T-helper 9 cell (primary cell): ENCODE measurements at regions not wholly inside any gene's neighbourhood (a gene's known extent, or its start where the extent isn't known, plus 50 kb on each side); places are given as distances from the start of the nearest gene placed in this dataset.
"Not testable (repeated sequence)": the region's sequence is repeated elsewhere in the genome, so short reads cannot be mapped to it uniquely, and the experiment has no call there.

Source experiments
- DNase-seq: peaks from one replicate; pipeline ENCODE4 v3.0.0-alpha.2; 2020

DNA sequence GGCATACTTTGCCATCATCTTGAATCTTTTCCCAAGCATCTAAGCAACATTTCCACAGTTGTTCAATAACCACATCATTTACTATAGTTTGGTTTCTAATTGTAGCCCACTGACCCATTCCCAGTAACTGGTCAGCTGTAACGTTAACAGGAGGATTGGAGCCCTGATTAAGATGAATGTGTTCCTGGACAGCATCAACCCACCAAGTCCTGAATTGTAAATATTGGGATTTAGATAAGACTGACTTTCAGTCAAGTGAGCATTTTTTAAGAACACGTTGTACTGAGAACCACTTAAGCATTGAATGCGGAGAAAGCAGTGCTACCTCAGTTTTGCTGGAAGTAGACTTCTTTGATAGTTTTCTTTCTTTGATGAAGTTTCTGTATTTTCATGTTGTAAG is 53.3 kb upstream of the ARL4D start:
- not testable (repeated sequence) for DNase-seq

- no peak for DNase-seq
Observed at GRCh38 chr17:43344685-43345084, 54.1 kb upstream of the ARL4D start.

GRCh38 chr17:43342589-43342890 is 56.3 kb upstream of the ARL4D start:
- no peak for DNase-seq

DNA sequence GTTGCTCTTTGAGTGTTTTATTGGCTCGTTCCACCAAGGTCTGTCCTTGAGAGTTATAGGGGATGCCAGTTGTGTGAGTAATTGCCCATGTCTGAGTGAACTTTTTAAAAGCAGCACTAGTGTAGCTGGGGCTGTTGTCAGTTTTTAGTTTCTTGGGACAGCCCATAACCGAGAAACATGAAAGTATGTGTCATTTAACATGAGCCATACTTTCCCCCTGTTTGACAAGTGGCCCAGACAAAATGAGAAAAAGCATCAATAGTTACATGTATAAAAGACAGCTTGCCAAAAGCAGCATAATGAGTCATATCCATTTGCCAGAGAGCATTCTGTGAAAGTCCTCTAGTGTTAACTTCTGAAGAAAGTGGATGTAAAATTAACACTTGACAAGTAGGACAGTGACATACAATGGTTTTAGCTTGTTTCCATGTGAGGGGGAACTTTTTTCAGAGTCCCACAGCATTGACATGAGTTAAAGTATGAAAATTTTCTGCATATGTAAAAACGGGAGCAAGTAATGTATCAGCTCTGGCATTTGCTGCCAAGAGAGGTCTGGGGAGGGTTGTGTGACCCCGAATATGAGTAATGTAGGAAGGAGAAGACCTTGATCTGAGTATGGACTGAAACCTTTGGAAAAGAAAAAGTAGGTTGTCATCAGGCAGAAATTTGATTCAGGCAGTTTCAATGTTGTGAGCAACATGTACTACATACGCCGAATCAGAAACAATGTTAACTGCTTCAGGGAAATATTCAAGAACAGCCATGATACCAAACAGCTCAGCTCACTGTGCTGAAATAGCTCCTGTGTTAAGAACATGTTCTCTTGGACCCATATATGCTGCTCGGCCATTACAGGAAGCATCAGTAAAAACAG is 56.8 kb upstream of the ARL4D start:
- DNase-seq: no peak

DNA sequence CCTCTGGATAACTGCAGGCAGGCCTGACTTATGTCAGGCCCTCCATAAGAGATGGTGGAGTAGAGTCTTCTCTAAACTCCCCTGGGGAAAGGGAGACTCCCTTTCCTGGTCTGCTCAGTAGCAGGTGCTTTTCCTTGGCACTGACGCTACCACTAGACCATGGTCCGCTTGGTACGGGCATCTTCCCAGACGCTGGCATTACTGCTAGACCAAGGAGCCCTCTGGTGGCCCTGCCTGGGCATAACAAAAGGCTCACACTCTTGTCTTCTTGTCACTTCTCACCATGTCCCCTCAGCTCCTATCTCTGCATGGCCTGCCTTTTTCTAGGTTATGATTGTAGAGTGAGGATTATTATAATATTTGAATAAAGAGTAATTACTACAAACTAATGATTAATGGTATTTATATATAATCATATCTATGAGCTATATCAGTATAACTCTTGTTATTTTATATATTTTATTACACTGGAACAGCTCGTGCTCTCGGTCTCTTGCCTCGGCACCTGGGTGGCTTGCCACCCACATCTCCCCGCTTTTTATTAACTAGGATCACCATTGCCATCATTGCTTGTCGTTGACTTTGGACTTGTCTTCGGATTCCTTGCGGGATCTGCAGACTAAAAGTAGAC is 59.8 kb upstream of the ARL4D start:
- DNase-seq: peak; percentile 36

DNA sequence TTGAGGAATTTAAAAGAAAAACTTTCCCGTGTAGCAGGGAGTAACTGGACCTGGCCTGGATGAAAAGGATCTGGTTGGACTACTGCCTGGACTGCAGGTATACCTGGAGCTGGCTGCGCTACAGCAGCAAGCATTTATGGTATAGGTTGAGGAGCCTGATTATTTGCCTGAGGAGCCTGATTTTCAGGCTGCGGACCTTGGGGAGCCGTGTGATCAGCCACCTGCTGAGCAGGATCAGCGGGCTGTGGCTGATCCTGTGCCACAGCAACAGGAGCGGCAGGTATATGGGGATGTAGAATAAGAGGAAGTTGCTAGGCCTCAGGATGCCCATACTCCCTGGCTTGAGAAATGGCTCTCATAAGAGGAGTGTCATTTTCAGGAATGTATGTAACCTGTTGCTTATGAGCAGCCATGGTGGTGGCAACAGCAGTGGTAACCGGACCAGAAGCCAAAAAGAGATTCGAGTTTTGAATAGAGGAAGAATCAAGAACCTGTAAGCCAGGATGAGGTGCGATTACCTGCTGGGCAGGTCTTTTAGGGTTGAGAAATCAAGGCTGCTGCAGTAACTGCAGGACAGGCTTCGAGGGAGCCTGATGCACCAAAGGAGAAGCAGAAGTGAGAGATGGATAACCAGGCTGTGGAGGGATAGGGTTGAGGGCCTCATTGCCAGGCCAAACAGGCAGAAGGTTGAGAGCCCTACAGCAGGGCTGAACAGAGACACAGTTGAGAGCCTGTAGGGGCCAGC is 60.9 kb upstream of the ARL4D start:
- DNase-seq: no peak

DNA sequence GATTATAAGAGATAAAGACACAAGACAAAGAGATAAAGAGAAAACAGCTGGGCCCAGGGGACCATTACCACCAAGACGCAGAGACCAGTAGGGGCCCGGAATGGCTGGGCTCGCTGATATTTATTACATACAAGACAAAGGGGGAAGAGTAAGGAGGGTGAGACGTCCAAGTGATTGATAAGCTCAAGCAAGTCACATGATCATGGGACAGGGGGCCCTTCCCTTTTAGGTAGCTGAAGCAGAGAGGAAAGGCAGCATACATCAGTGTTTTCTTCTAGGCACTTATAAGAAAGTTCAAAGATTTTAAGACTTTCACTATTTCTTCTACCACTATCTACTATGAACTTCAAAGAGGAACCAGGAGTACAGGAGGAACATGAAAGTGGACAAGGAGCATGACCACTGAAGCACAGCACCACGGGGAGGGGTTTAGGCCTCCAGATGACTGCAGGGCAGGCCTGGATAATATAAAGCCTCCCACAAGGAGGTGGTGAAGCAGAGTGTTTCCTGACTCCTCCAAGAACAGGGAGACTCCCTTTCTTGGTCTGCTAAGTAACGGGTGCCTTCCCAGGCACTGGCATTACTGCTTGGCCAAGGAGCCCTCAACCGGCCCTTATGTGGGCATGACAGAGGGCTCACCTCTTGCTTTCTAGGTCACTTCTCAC is 63.9 kb upstream of the ARL4D start:
- DNase-seq: no peak

DNA sequence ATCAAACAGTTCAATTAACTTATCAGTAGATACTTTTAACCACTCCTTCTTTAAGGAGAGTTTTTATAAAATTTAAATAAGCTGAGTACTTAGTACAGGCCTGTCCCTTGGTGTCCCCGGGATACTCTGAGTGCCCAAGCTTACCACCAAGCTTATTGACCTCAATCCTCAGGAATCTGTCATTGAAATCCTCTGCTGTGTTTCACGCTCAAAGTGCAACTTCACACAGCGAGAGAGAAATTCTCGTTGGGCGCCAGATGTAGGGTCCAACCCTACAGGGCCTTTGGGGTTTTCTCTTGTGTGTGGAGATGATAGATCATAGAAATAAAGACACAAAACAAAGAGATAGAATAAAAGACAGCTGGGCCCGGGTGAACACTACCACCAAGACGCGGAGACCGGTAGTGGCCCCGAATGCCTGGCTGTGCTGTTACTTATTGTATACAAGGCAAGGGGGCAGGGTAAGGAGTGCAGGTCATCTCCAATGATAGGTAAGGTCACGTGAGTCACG is 65.3 kb upstream of the ARL4D start:
- DNase-seq: no peak

DNA sequence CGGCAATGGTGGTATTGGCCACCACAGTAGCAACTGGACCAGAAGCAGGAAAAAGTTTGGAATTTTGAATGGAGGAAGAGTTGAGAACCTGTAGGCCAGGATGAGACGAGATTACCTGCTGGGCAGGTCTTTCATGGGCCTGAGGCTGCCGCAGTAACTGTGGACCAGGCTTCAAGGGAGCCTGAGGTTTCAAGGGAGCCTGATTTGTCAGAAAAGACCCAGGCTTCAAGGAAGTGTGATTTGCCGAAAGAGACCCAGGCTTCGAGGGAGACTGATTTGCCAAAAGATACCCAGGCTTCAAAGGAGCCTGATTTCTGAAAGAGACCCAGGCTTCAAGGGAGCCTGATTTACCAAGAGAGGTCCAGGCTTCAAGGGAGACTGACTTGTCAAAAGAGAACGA is 66.6 kb upstream of the ARL4D start:
- DNase-seq: no peak

- no peak for DNase-seq
Observed at GRCh38 chr17:43330876-43331639, 67.7 kb upstream of the ARL4D start.

DNA sequence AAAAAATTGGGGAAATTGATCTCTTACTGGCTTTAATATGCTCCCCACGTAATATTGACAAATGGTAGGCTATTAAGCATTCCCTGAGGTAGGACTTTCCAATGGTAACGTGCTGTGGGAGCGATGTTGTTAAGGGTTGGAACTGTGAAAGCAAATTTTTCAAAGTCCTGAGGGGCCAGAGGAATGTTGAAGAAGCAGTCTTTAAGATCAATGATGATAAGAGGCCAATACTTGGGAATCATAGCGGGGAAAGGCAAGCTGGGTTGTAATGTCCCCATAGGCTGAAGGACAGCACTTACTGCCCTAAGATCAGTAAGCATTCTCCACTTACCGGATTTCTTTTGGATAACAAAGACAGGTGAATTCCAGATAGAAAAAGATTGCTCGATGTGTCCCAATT is 69.6 kb upstream of the ARL4D start:
- DNase-seq: no peak

DNA sequence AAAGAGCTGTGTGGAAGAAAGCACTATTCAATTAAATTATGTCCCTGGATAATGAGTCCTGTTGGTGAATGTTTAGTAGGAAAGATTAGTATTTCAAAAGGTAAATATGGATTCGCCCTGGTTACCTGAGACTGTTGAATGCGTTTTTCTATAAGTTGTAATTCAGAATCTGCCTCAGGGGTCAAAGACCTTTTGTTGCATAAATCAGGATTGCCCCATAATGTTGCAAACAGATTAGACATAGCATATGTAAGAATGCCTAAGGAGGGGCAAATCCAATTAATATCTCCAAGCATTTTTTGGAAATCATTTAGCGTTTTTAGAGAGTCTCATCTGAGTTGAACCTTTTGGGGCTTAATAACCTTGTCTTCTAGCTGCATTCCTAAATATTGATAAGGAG is 70.1 kb upstream of the ARL4D start:
- DNase-seq: no peak

GRCh38 chr17:43327834-43328420 is 70.9 kb upstream of the ARL4D start:
- DNase-seq: no peak

- no peak for DNase-seq
Observed at GRCh38 chr17:43327421-43327820, 71.4 kb upstream of the ARL4D start.

DNA sequence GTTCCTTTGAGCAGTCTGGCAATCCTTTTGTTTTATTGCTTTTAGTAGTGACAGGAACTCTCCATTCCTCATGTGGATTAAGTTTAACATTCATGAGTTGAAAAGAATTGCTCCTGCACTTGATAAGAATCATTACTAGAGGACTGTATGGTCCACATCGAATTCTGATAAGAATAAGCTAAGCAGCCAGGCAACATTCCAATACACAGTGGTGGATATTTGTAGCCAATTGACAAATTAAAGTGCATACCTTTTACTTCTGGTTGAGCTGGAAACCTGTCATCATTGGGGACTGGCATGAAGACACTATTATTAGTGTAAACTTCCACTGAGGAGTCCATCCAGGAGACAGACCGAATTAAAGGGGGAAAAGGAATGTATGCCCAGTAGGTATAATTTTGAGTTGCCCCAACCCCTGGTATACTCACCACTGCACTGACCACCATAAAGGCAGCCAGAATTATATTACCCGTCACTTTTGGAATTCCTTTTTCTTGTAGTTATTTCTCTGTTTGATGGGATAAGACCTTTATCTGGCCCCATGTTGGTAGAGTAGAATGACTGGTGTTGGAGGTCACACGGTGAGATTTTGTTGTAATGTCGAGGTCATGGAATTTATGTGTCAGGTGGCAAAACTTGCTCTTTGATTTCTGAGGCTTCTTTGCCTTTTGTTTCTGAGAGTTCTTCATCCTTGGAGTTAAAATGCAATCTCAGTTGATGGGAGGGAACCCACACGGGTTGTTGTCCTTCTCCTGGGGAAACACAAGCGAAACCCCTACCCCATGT is 72.1 kb upstream of the ARL4D start:
- DNase-seq: no peak

DNA sequence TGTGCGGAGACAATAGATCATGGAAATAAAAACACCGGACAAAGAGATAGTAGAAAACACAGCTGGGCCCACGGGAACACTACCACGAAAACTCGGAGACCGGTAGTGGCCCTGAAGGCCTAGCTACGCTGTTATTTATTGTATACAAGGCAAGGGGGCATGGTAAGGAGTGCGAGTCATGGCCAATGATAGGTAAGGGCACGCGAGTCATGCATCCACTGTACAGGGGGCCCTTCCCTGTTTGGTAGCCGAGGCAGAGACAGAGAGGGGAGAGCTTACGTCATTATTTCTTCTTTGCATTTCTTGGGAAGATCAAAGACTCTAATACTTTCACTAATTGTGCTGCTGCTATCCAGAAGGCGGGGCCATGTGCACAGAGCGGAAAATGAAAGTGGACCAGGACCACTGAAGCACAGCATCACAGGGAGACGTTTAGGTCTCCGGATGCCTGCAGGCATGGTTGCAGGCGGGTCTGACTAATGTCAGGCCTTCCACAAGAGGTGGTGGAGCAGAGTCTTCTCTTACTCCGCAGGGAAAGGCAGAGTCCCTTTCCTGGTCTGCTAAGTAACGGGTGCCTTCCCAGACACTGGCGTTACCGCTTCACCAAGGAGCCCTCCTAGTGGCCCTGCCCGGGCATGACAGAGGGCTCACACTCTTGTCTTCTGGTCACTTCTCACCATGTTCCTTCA is 74.4 kb upstream of the ARL4D start:
- no peak for DNase-seq

DNA sequence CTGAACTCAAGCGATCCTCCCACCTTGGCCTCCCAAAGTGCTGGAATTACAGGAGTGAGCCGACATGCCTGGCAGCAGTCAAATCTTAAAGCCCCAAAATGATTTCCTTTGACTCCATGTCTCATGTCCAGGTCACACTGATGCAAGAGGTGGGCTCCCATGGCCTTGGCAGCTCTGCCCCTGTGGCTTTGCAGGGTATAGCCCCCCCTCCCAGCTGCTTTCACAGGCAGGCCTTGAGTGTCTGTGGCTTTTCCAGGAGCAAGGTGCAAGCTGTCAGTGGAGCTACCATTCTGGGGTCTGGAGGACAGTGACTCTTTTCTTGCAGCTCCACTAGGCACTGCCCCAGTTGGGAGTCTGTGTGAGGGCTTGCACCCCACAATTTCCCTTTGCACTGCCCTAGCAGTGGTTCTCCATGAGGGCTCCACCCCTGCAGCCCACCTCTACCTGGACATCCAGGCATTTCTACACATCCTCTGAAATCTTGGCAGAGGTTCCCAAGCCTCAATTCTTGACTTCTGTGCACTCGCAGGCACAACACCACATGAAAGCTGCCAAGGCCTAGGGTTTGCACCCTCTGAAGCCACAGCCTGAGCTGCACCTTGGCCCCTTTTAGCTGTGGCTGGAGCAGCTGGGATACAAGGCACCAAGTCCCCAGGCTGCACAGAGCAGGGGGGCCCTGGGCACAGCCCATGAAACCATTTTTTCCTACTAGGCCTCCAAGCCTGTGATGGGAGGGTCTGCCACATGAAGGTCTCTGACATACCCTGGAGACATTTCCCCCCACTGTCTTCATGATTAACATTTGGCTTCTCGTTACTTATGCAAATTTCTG is 79.3 kb upstream of the ARL4D start:
- no peak for DNase-seq

DNA sequence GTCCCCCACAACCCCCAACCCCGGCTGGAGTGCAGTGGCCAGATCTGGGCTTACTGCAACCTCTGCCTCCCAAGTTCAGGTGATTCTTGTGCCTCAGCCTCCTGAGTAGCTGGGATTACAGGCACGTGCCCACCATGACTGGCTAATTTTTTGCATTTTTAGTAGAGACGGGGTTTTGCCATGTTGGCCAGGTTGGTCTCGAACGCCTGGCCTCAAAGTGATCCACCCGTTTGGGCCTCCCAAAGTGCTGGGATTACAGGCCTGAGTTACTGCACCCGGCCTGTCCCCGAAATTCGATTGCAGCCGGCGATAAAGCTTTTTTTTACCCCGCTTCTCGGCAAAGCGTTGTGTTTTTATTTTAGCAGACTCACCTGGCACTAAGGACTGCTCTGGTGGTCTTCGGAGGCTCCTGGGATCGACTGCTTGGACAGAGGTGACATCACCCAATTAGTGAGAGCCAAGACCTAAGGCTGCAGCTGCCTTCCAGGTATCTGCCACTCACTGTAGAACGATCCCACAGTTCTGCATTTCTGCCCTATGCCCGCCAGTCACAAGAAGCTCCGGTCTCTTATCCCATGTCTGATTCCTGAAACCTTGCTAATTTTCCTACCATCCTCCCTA is 82.2 kb upstream of the ARL4D start:
- no peak for DNase-seq
